Common myeloid progenitor, CD34-positive (primary cell): ENCODE measurements at regions not wholly inside any gene's neighbourhood (a gene's known extent, or its start where the extent isn't known, plus 50 kb on each side); places are given as distances from the start of the nearest gene placed in this dataset.

Experiments
- CTCF ChIA-PET: fragments of 350-600 bp; sonication (Branson Sonifier 250); formaldehyde crosslinking; loops from one replicate; lab custom pipeline; 2021; ENCODE audit warnings: antibody characterized with exemption; lab: Charles Lee
- POLR2A ChIA-PET: fragments of 350-600 bp; sonication (Branson Sonifier 250); formaldehyde crosslinking; loops from one replicate; lab custom pipeline; 2021; ENCODE audit warnings: antibody characterized with exemption; lab: Charles Lee
- DNase-seq, 3 donors: peaks; one replicate each; pipeline versions ENCODE4 v3.0.0 to v3.0.0-alpha.2; 2013
- H3K27ac ChIP-seq, 2 experiments: 1 replicate in 1 of 2; 2 replicates in 1 of 2; pipeline ENCODE4 v1.7.0; 2013; ENCODE audit warnings: inconsistent platforms in 2 of 2, low read length in 2 of 2, mild to moderate bottlenecking in 2 of 2, low read depth in 1 of 2, moderate library complexity in 1 of 2; ENCODE audit not compliant: severe bottlenecking in 2 of 2, insufficient read depth in 1 of 2, poor library complexity in 1 of 2
- H3K27me3 ChIP-seq, 5 experiments: replicated peaks in 2 of 5; 1 replicate in 3 of 5; 2 replicates in 2 of 5; pipeline versions ENCODE4 v1.6.1 to v1.7.0; 2013; ENCODE audit warnings: low read length in 4 of 5, mild to moderate bottlenecking in 2 of 5, moderate library complexity in 2 of 5, inconsistent platforms in 1 of 5; ENCODE audit not compliant: insufficient read depth in 5 of 5, control insufficient read depth in 4 of 5
- H3K36me3 ChIP-seq, 4 experiments: 1 replicate in 2 of 4; 2 replicates in 2 of 4; pipeline versions ENCODE4 v1.6.1 to v1.7.0; 2013; ENCODE audit warnings: low read length in 3 of 4, control low read depth in 1 of 4, mild to moderate bottlenecking in 1 of 4; ENCODE audit not compliant: control insufficient read depth in 4 of 4, insufficient read depth in 4 of 4
- H3K4me1 ChIP-seq, 4 experiments: 1 replicate in 3 of 4; 2 replicates in 1 of 4; pipeline versions ENCODE4 v1.6.1 to v1.7.1; 2013; ENCODE audit warnings: low read length in 3 of 4, mild to moderate bottlenecking in 3 of 4, control low read depth in 1 of 4, inconsistent platforms in 1 of 4, moderate library complexity in 1 of 4; ENCODE audit not compliant: control insufficient read depth in 4 of 4, insufficient read depth in 4 of 4; ENCODE audit errors: control extremely low read depth in 1 of 4
- H3K4me3 ChIP-seq, 7 experiments: 1 replicate in 4 of 7; 2 replicates in 3 of 7; pipeline versions ENCODE4 v1.5.1 to v1.7.0; 2013; ENCODE audit warnings: mild to moderate bottlenecking in 7 of 7, low read length in 6 of 7, moderate library complexity in 6 of 7, inconsistent platforms in 2 of 7, low read depth in 2 of 7, control low read depth in 1 of 7; ENCODE audit not compliant: insufficient read depth in 4 of 7, control insufficient read depth in 1 of 7; ENCODE audit errors: extremely low read depth in 1 of 7
- H3K9me3 ChIP-seq, 5 experiments: 1 replicate in 4 of 5; 2 replicates in 1 of 5; pipeline versions ENCODE4 v1.6.1 to v1.7.1; 2013; ENCODE audit warnings: low read length in 4 of 5, mild to moderate bottlenecking in 2 of 5, inconsistent platforms in 1 of 5, low read depth in 1 of 5, moderate library complexity in 1 of 5; ENCODE audit not compliant: control insufficient read depth in 4 of 5, insufficient read depth in 2 of 5; ENCODE audit errors: control extremely low read depth in 1 of 5
- WGBS: methylation state at CpG from one replicate; pipeline ENCODE4 v1.1.5; 2013; ENCODE audit not compliant: insufficient coverage; 5-methylcytosine and 5-hydroxymethylcytosine counted together

DNA sequence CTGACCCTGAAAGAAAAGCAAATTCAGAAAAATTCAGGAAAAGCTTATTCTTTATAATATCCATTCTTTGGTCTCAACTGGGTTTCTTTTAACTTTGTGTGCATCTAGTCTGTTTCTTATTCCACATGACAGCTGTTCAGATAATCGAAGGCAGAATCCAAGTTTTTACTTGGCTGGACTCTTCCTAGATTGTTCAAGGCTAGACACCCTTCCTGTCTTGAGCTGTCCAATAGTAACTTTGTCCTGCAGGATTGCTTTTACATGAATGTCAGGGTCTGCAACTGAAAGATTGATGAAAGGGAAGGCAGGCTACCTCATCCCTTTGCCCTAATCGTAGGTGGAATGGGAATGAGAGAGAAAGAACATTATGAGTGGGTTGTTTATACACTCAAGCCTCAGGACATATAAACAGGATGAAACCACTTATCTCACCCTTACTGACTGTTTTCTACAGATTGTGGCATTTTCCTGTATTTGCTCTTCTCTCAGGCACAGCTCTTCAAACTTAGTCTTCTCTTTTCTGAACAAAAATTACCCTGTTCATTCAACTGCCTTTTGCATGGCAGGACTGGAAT lies 76.9 kb downstream of the LEPR start:
- no peaks in the 10 kb centered on the region for H3K27me3 ChIP-seq
- no peak for DNase-seq
- 92% methylated on average over 1 of the region's 2 CpGs for WGBS
- peaks cover 0 to 3% (median 0%) of the 10 kb centered on the region in 4 experiments for H3K36me3 ChIP-seq
- CTCF ChIA-PET, result interaction anchor here (1.2 kb wide), 1 partner anchor 191 kb away, joined by 3 read pairs; no protein-coding TSS in a partner anchor
- H3K4me1 ChIP-seq, result peaks cover 0 to 2% (median 0%) of the 10 kb centered on the region in 4 experiments
- H3K9me3 ChIP-seq, result no peaks in the 10 kb centered on the region
- no peak overlapping the region for H3K27ac ChIP-seq
- no peak overlapping the region for H3K4me3 ChIP-seq
- POLR2A ChIA-PET, result no interaction called here

DNA sequence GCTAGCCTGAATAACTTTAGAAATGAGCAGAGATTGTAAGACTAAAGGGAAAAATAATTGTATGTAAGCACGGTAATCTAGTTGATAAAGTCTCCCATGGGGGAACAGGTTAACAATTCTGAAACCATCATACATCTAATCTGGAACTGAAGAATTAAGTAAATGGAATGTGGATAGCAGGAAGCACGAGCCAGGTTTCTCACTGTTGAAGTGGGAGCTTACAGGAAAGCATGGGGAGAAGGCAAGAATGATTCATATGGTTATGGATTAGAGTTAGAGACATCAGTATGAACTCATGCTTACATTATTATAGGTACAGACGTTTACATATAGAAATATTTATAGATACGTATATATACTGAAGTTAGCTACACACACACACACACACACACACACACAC lies 83.0 kb downstream of the LEPR start:
- ChIA-PET POLR2A (no interaction called here), CTCF (no interaction called here)
- no peaks in the 10 kb centered on the region for H3K36me3 ChIP-seq
- H3K4me1 ChIP-seq, result no peaks in the 10 kb centered on the region
- H3K4me3 ChIP-seq, result no peak overlapping the region
- no peaks in the 10 kb centered on the region for H3K9me3 ChIP-seq
- WGBS, result 100% methylated on average over 1 of the region's 4 CpGs
- no peak for DNase-seq
- H3K27me3 ChIP-seq, result no peaks in the 10 kb centered on the region
- no peak overlapping the region for H3K27ac ChIP-seq

DNA sequence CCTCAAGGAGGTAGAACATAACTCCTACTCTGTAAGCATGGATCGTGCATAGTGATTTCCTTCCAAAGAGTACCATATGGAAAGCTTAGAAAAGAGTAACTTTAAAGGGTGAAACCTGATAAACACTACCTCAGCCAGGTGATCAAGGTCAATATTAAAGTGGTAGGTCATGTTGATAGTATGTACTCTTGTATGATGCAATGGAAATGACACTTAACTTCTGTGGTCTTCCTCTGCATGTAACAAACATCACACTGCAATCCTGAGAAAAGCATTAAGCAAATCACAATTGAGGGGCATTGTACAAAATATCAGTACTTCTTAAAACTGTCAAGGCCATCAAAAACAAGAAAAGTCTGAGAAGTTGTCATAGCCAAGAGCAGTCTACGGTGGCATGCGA lies 83.8 kb downstream of the LEPR start:
- H3K36me3 ChIP-seq, result no peaks in the 10 kb centered on the region
- POLR2A ChIA-PET, result no interaction called here

DNA sequence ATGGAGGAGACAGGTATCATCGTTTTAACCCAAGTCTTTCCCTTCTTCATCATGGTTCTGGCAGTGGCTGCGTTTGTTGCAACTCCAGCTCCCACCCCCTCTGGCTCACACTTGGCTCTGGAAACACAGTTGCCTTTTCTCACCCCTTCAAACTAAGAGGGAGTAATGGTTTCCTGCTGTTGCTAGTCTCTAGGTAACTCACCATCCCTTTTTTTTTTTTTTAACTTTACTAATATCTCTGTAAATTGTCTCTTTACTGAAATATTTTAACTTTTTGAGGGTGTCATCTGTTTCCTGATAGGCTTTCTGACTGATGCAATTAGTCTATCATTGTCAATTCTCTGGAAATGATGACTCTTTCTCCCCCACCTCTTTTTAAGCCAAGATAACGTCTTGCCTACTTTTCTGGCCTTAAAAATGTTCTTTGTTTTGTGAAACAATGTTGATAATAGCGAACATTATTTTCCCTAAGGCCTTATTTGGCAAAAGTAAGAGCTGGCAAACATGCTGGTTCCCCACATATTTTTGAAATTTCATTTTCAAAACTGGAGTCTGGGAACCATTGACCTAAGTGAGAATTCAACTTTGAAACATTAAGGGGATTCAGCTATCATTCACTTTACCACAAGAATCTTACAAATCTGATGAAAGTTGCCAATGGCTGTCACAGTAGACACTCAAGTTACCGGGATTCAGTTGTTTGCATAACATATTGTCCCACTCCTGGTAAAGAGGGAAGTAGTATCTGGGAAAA lies 85.3 kb downstream of the LEPR start:
- Histone ChIP-seq H3K27ac (no peak overlapping the region), H3K4me3 (no peak overlapping the region), H3K36me3 (no peaks in the 10 kb centered on the region), H3K27me3 (no peaks in the 10 kb centered on the region), H3K9me3 (no peaks in the 10 kb centered on the region), H3K4me1 (no peaks in the 10 kb centered on the region)
- DNase-seq, result no peak
- CTCF ChIA-PET, result no interaction called here
- 95% methylated on average over 3 of the region's 5 CpGs for WGBS
- POLR2A ChIA-PET, result no interaction called here

More for the DNA sequence above, 83.8 kb downstream of the LEPR start:
- WGBS, result no CpG with 5 or more reads among the region's 3 CpGs
- DNase-seq, result no peak
- Histone ChIP-seq H3K4me3 (no peak overlapping the region), H3K4me1 (no peaks in the 10 kb centered on the region), H3K27me3 (no peaks in the 10 kb centered on the region), H3K9me3 (no peaks in the 10 kb centered on the region), H3K27ac (no peak overlapping the region)
- CTCF ChIA-PET, result no interaction called here

DNA sequence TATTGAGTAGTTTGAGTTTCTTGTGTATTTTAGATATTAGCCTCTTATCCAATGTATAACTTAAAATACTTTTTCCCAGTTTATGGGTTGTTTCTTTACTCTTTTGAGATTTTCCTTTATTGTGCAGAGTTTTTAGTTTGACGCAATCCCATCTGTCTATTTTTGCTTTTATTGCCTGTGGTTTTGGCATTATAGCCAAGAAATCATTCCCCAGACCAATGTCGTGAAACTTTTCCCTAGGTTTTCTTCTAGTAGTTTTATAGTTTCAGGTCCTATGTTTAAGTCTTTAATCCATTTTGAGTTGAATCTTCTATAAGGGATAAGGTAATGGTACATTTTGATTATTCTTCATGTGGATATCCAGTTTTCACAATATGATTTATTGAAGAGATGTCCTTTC lies 87.6 kb downstream of the LEPR start:
- no peaks in the 10 kb centered on the region for H3K4me1 ChIP-seq
- ChIA-PET POLR2A (no interaction called here), CTCF (no interaction called here)
- WGBS, result 40% methylated on average over 1 of the region's 2 CpGs
- no peak overlapping the region for H3K27ac ChIP-seq
- no peaks in the 10 kb centered on the region for H3K9me3 ChIP-seq
- H3K36me3 ChIP-seq, result no peaks in the 10 kb centered on the region
- H3K27me3 ChIP-seq, result no peaks in the 10 kb centered on the region
- DNase-seq, result no peak
- no peak overlapping the region for H3K4me3 ChIP-seq

DNA sequence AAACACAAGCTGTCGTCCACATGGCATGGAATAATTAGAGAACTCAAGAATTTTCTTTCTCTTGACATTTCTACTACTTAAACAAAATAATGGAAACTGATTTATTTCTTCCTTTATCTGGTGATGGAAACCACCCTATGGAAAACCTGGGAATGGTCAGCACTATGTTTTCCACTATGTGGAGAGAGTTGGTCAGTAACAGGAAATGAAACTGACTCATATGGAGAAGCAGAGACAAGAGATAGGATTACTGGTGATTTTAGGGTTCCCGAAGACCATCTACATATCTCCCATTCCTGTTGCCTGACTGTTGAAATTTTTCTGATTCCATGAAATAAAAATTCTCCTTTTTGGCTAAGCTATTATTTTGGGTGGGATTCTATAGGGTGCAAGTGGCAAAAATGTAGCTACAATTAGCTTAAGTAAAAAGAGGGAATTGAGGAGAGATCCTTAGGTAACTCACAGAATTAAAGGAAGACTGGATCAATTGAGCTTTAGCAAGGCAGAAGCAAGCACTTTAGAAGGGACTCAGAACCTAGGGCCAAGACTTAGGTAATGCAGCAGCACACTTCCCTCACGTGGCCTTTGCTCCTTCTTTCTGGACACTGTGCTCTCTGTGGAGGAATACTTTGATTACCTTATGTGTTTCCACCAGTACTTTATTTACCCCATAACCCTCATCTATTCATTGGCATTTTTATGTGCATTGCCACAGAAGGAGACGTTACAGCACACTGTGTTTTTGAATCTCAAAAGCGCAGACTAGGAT lies 89.6 kb downstream of the LEPR start:
- 93% methylated on average over 3 of the region's 5 CpGs for WGBS
- no peaks in the 10 kb centered on the region for H3K36me3 ChIP-seq
- H3K9me3 ChIP-seq, result no peaks in the 10 kb centered on the region
- no peak overlapping the region for H3K4me3 ChIP-seq
- ChIA-PET POLR2A (no interaction called here), CTCF (no interaction called here)
- no peak overlapping the region for H3K27ac ChIP-seq
- H3K27me3 ChIP-seq, result no peaks in the 10 kb centered on the region
- no peak for DNase-seq
- H3K4me1 ChIP-seq, result no peaks in the 10 kb centered on the region

DNA sequence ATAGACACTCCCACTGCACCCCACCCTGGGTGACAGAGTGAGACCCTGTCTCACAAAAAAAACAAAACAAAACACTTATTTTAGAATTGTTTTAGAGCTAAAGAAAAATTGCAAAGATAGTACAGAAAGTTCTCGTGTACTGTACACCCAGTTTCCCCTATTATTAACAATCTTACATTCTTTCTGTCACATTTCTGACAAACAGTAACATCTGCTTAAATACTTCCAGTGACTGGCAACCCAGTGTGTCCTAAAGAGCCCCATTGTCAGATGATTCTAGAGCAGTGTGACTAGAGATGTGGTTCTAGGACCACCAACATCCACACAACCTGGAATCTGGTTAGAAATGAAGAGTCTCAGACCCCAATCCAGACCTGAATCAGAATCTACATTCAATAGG lies 90.5 kb downstream of the LEPR start:
- H3K36me3 ChIP-seq, result no peaks in the 10 kb centered on the region
- POLR2A ChIA-PET, result no interaction called here
- DNase-seq, result no peak
- H3K27me3 ChIP-seq, result no peaks in the 10 kb centered on the region
- 100% methylated on average over 1 of the region's 1 CpG for WGBS
- CTCF ChIA-PET, result no interaction called here
- H3K27ac ChIP-seq, result no peak overlapping the region
- H3K9me3 ChIP-seq, result no peaks in the 10 kb centered on the region
- H3K4me3 ChIP-seq, result no peak overlapping the region
- no peaks in the 10 kb centered on the region for H3K4me1 ChIP-seq
